ENCODE measurements at regions not wholly inside any gene's neighbourhood (a gene's known extent, or its start where the extent isn't known, plus 50 kb on each side); places are given as distances from the start of the nearest gene placed in this dataset.

GRCh38 chr1:198462365-198463019 lies 78.0 kb downstream of the ATP6V1G3 start:
- TF ChIP-seq EZH2 (IDR thresholded peaks at IDR 0.05) (no peak), CTCF (IDR thresholded peaks at IDR 0.05 in 2 of 3, conservative IDR thresholded peaks at IDR 0.05 in 1 of 3; ENCODE audit: borderline replicate concordance in 1 of 3, insufficient read depth in 1 of 3, low read depth in 2 of 3, low read length in 2 of 3) (no peak), SIN3A (IDR thresholded peaks at IDR 0.05; ENCODE audit: low read depth) (no peak), ZNF274 (IDR thresholded peaks at IDR 0.05; ENCODE audit: low read depth, low read length) (no peak), SP1 (IDR thresholded peaks at IDR 0.05; ENCODE audit: low read depth) (no peak), RAD21 (IDR thresholded peaks at IDR 0.05; ENCODE audit: low read depth) (no peak), EZH2phosphoT487 (IDR thresholded peaks at IDR 0.05; ENCODE audit: borderline replicate concordance) (no peak), POLR2A (IDR thresholded peaks at IDR 0.05; ENCODE audit: borderline replicate concordance, extremely low read depth, insufficient read depth, insufficient read length) (no peak), YY1 (IDR thresholded peaks at IDR 0.05; ENCODE audit: extremely low read depth, insufficient replicate concordance, low read depth, low read length) (no peak), ZBTB33 (IDR thresholded peaks at IDR 0.05; ENCODE audit: extremely low read depth, insufficient replicate concordance, low read length) (no peak), ELF1 (IDR thresholded peaks at IDR 0.05; ENCODE audit: borderline replicate concordance, low read depth) (no peak)
